Mesendoderm (in vitro differentiated cells): ENCODE measurements at regions not wholly inside any gene's neighbourhood (a gene's known extent, or its start where the extent isn't known, plus 50 kb on each side); places are given as distances from the start of the nearest gene placed in this dataset.

Experiments used
- DNase-seq: peaks from one replicate; pipeline ENCODE4 v3.0.0; 2013
- H2AK5ac ChIP-seq: 2 replicates; pipeline ENCODE4 v1.6.1; 2013; ENCODE audit warnings: low read length, inconsistent platforms
- H2BK120ac ChIP-seq: 2 replicates; pipeline ENCODE4 v1.6.1; 2013; ENCODE audit warnings: low read depth, mild to moderate bottlenecking, low read length, moderate library complexity, mixed read lengths
- H2BK15ac ChIP-seq: replicated peaks from 2 replicates; pipeline ENCODE4 v1.6.1; 2013; ENCODE audit warnings: low read depth, mild to moderate bottlenecking, moderate library complexity
- H2BK5ac ChIP-seq: 2 replicates; pipeline ENCODE4 v1.6.1; 2013; ENCODE audit warnings: low read length, inconsistent platforms
- H3K18ac ChIP-seq: 2 replicates; pipeline ENCODE4 v1.6.1; 2013; ENCODE audit warnings: mild to moderate bottlenecking, low read length, mixed read lengths
- H3K23ac ChIP-seq: one replicate; pipeline ENCODE4 v1.6.1; 2013; ENCODE audit warnings: low read length
- H3K27ac ChIP-seq: 2 replicates; pipeline ENCODE4 v1.5.1; 2013; ENCODE audit warnings: low read depth, mild to moderate bottlenecking, inconsistent platforms, low read length, moderate library complexity
- H3K27me3 ChIP-seq: 2 replicates; pipeline ENCODE4 v1.6.1; 2013; ENCODE audit warnings: low read length, control low read depth, mild to moderate bottlenecking, inconsistent platforms; ENCODE audit not compliant: insufficient read depth, poor library complexity
- H3K36me3 ChIP-seq: 2 replicates; pipeline ENCODE4 v1.6.1; 2013; ENCODE audit warnings: low read length, inconsistent platforms; ENCODE audit not compliant: control insufficient read depth, insufficient read depth
- H3K4ac ChIP-seq: one replicate; pipeline ENCODE4 v1.6.1; 2013; ENCODE audit warnings: low read depth, mild to moderate bottlenecking, low read length, moderate library complexity
- H3K4me1 ChIP-seq: 2 replicates; pipeline ENCODE4 v1.6.1; 2013; ENCODE audit warnings: low read depth, low read length, inconsistent platforms; ENCODE audit not compliant: control insufficient read depth
- H3K4me2 ChIP-seq: 2 replicates; pipeline ENCODE4 v1.6.1; 2013; ENCODE audit warnings: low read length
- H3K4me3 ChIP-seq: 2 replicates; pipeline ENCODE4 v1.5.1; 2013; ENCODE audit warnings: mild to moderate bottlenecking, low read length
- H3K56ac ChIP-seq: one replicate; pipeline ENCODE4 v1.6.1; 2013; ENCODE audit warnings: low read length
- H3K79me1 ChIP-seq: 2 replicates; pipeline ENCODE4 v1.6.1; 2013; ENCODE audit warnings: low read length, inconsistent platforms
- H3K79me2 ChIP-seq: 2 replicates; pipeline ENCODE4 v1.6.1; 2013; ENCODE audit warnings: mild to moderate bottlenecking, low read length; ENCODE audit not compliant: control insufficient read depth, insufficient read depth
- H3K9ac ChIP-seq: 2 replicates; pipeline ENCODE4 v1.6.1; 2013; ENCODE audit warnings: low read length, inconsistent platforms
- H4K5ac ChIP-seq: one replicate; pipeline ENCODE4 v1.6.1; 2013; ENCODE audit warnings: low read length
- H4K8ac ChIP-seq: one replicate; pipeline ENCODE4 v1.6.1; 2013; ENCODE audit warnings: low read depth, mild to moderate bottlenecking, control low read depth, low read length, moderate library complexity
- WGBS: extraction: QIAGEN DNeasy Blood & Tissue Kit; methylation state at CpG from one replicate; pipeline ENCODE4 v1.1.7; 2013; ENCODE audit warnings: low lambda C conversion rate, missing lambda C conversion rate; ENCODE audit not compliant: insufficient coverage; ENCODE audit errors: extremely low coverage; 5-methylcytosine and 5-hydroxymethylcytosine counted together

DNA sequence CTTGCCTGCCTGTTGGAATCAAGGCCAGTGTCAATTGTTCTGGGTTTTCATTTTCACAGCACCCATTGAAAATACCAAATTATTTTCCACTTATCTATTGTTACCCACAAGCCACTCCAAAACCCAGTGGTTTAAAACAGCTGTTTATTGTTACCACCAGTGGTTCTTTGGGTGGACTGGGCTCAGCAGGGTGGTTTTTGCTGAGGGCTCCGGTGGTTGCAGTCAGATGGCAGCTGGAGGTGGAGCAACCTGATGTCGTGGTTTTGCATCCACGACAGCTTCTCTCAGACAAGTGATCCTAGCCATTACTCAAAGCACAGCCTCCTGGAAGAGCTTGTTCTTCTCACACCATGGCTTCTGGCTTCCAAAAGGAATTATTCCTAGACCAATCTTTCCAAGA lies 235.1 kb upstream of the ADARB2 start:
- Histone ChIP-seq H4K5ac (no peak overlapping the region), H3K27ac (no peak overlapping the region), H2AK5ac (no peak overlapping the region), H3K79me1 (no peaks in the 10 kb centered on the region), H4K8ac (no peak overlapping the region), H3K27me3 (no peaks in the 10 kb centered on the region), H3K79me2 (no peaks in the 10 kb centered on the region), H3K4me3 (no peak overlapping the region), H3K23ac (no peak overlapping the region), H3K4ac (no peak overlapping the region), H3K4me2 (no peak overlapping the region), H2BK5ac (no peak overlapping the region), H3K56ac (no peak overlapping the region), H3K36me3 (no peaks in the 10 kb centered on the region), H2BK120ac (no peak overlapping the region), H2BK15ac (no peak overlapping the region), H3K9ac (no peak overlapping the region), H3K18ac (no peak overlapping the region), H3K4me1 (no peaks in the 10 kb centered on the region)
- WGBS = no CpG with 5 or more reads among the region's 3 CpGs
- DNase-seq = no peak

DNA sequence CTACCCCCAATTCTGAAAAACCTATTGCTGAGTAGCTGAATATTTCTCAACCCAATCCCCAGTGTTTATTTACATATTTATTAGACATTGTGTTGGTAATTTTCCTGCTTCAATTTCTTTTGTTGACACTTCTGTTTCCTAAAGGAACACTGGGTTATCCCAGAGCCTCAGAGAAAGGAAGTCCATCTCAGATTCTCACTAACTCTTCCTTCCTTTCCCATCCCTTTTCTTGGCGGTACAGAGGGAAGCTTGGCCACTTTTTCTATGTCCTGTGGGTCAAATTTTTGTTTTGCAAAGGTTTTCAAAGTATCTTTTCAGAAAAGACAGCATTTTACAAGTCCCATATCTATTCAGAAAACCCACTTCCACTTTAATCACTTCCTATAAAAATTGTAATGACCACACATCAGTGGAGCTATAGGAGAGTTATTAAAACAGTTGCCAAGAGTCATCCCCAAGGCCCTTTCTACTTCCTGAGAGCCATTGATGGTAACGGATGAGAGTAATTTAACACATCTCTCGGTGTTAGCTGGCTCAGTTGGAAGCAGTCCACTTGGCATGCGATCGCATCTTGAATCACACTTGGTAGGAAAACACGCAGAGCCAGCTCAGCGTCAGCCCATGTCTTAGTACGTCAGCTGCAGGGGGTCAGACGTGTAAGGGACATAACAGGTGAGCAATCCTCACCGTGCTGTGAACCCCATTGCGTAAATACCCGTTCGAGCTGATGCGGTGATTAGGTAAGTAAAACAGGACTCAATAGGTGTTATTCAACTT lies 231.1 kb upstream of the ADARB2 start:
- Histone ChIP-seq H3K56ac (no peak overlapping the region), H3K4me3 (no peak overlapping the region), H3K23ac (no peak overlapping the region), H3K27ac (no peak overlapping the region), H2AK5ac (no peak overlapping the region), H3K27me3 (no peaks in the 10 kb centered on the region), H4K8ac (no peak overlapping the region), H2BK120ac (no peak overlapping the region), H3K36me3 (no peaks in the 10 kb centered on the region), H2BK5ac (no peak overlapping the region), H2BK15ac (no peak overlapping the region), H3K18ac (no peak overlapping the region), H3K79me2 (no peaks in the 10 kb centered on the region), H4K5ac (no peak overlapping the region), H3K79me1 (no peaks in the 10 kb centered on the region), H3K4me1 (no peaks in the 10 kb centered on the region), H3K4ac (no peak overlapping the region), H3K4me2 (no peak overlapping the region), H3K9ac (no peak overlapping the region)
- DNase-seq = no peak
- WGBS = no CpG with 5 or more reads among the region's 14 CpGs

DNA sequence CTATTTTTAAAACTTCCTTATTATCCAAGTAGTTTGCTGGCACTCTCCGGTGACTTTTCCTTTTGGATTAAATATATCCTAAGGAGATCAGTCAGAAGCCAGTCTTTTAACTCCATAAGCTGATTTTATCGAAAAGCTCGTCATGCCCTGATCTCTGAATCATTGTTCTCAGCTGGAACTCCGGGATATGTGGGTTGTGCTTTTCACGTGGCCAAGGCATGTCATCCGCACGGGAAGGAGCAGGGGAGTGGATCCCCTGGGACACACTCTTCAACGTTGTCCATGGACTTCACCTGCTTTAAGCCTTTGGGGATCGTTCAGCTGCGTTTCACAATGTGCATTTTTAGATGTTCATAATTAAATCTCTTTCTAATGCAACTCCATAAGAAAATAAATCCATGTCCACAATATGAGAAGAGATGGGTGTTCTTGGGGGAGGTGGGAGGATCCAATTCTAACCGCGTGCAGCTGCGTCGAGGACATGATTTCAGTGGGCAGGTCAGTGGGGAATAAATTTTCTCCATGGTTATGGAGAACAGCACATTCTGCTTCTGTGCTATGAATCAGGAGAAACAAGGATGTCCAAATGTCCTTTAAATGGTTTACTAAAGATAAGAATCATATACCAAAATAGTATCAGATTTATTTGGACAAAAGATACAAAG lies 229.5 kb upstream of the ADARB2 start:
- no peak overlapping the region for H3K27ac ChIP-seq
- H3K9ac ChIP-seq = no peak overlapping the region
- no peaks in the 10 kb centered on the region for H3K27me3 ChIP-seq
- H4K5ac ChIP-seq = no peak overlapping the region
- H3K18ac ChIP-seq = no peak overlapping the region
- no peak overlapping the region for H2BK120ac ChIP-seq
- H3K79me1 ChIP-seq = no peaks in the 10 kb centered on the region
- no peak overlapping the region for H3K4me3 ChIP-seq
- H4K8ac ChIP-seq = no peak overlapping the region
- no peak overlapping the region for H3K4me2 ChIP-seq
- H3K4me1 ChIP-seq = no peaks in the 10 kb centered on the region
- H3K23ac ChIP-seq = no peak overlapping the region
- H3K4ac ChIP-seq = no peak overlapping the region
- H2BK5ac ChIP-seq = no peak overlapping the region
- no peaks in the 10 kb centered on the region for H3K36me3 ChIP-seq
- no CpG with 5 or more reads among the region's 14 CpGs for WGBS
- no peak overlapping the region for H2BK15ac ChIP-seq
- H3K79me2 ChIP-seq = no peaks in the 10 kb centered on the region
- no peak overlapping the region for H3K56ac ChIP-seq
- DNase-seq = no peak
- no peak overlapping the region for H2AK5ac ChIP-seq

DNA sequence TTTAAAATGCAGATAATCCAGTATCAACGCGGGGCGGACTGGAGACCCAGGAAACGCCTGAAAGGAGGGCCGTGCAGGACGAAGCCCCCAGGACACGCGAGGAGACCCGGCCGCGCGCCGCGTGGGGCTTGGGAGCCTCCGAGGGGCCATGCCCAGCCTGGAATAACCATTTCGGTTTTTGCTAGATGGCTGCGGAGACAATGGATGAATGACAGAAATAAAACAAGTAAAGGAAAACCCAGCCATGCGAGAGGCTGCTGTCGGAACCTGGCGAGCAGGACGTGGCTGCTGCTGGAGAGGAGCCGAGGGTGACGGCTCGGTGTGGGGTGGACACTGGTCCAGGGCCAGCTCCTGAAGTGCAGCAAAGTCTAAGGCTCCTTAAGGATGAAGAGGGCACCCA lies 227.2 kb upstream of the ADARB2 start:
- Histone ChIP-seq H3K4me3 (no peak overlapping the region), H3K4me1 (no peaks in the 10 kb centered on the region), H4K5ac (no peak overlapping the region), H2BK5ac (no peak overlapping the region), H3K9ac (no peak overlapping the region), H2BK15ac (no peak overlapping the region), H3K4ac (no peak overlapping the region), H3K79me2 (no peaks in the 10 kb centered on the region), H2BK120ac (no peak overlapping the region), H3K23ac (no peak overlapping the region), H3K27me3 (no peaks in the 10 kb centered on the region), H3K56ac (no peak overlapping the region), H3K79me1 (no peaks in the 10 kb centered on the region), H3K27ac (no peak overlapping the region), H3K36me3 (no peaks in the 10 kb centered on the region), H3K4me2 (no peak overlapping the region), H2AK5ac (no peak overlapping the region), H3K18ac (no peak overlapping the region), H4K8ac (no peak overlapping the region)
- no peak for DNase-seq
- WGBS = no CpG with 5 or more reads among the region's 24 CpGs

DNA sequence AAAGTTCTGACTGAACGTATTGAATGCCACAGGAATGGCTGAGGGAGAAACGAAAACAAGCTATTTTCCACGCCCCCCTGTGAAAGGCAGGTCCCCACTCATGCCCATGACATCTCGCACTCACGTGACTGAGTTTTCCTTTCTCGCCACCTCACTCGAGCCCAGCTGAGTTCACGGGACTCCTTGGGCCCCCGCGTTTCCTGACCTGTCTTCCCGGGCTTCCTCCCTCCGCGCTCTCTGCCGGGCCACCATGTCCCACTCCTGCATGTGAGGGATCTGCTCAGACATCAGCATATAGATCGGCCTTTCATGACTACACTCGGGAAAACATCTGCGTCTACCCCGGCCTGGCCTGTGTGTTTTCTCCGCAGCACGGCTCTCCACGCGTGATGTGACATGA lies 226.0 kb upstream of the ADARB2 start:
- Histone ChIP-seq H2BK15ac (no peak overlapping the region), H4K5ac (no peak overlapping the region), H4K8ac (no peak overlapping the region), H2AK5ac (no peak overlapping the region), H2BK5ac (no peak overlapping the region), H3K27me3 (no peaks in the 10 kb centered on the region), H3K4me1 (no peaks in the 10 kb centered on the region), H3K4me3 (no peak overlapping the region), H3K27ac (no peak overlapping the region), H3K9ac (no peak overlapping the region), H3K4me2 (no peak overlapping the region), H3K36me3 (no peaks in the 10 kb centered on the region), H2BK120ac (no peak overlapping the region), H3K79me2 (no peaks in the 10 kb centered on the region), H3K56ac (no peak overlapping the region), H3K23ac (no peak overlapping the region), H3K4ac (no peak overlapping the region), H3K18ac (no peak overlapping the region), H3K79me1 (no peaks in the 10 kb centered on the region)
- DNase-seq = no peak
- no CpG with 5 or more reads among the region's 22 CpGs for WGBS
